ENCODE measurements at regions not wholly inside any gene's neighbourhood (a gene's known extent, or its start where the extent isn't known, plus 50 kb on each side); places are given as distances from the start of the nearest gene placed in this dataset.
"Not testable (repeated sequence)": the region's sequence is repeated elsewhere in the genome, so short reads cannot be mapped to it uniquely, and the experiment has no call there.

DNA sequence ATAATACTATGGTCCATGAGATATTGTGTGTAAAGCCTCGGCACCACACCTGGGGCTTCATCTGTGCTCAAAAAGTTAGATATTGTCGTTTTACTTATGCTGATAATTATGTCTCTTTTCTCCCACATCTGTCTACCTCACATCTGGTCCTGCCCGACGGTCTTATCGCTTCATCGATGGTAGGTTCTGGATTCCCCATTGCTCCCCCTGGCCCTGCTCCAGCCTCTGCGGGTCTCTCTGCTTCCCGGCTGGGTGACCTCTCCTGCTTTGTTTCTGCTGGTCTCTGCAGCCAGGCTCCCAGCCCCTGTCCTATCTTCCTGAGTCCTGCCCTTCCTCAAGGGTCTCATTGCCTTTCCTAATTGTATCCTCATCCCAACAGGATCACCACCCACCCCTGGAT is 294.2 kb downstream of the NDUFA10 start:
- no peaks in the 10 kb centered on the region for H4K20me1 ChIP-seq (replicated peaks; ENCODE audit: control insufficient read depth, extremely low read depth, insufficient read depth, low read length)
- no peak overlapping the region for H3K4me2 ChIP-seq (ENCODE audit: insufficient read depth, low read length)
- no peaks in the 10 kb centered on the region for H3K36me3 ChIP-seq (ENCODE audit: control insufficient read depth in 2 of 2, extremely low read depth in 1 of 2, insufficient read depth in 2 of 2, low read length in 2 of 2)
- no peaks in the 10 kb centered on the region for H3K9me1 ChIP-seq (replicated peaks; ENCODE audit: control insufficient read depth, extremely low read depth, insufficient read depth, low read length)
- no TSS peak for BruUV-seq (replicated peaks)
- H3K9me3 ChIP-seq (replicated peaks; ENCODE audit: control insufficient read depth, insufficient read depth, low read length), result no peaks in the 10 kb centered on the region
- CTCF ChIA-PET, result no interaction called here
- no peaks in the 10 kb centered on the region for H3K79me2 ChIP-seq (ENCODE audit: control insufficient read depth, insufficient read depth, low read length)
- dilution Hi-C loops (cut with MboI; ENCODE audit: extremely low pct_ligation_motif_present, low sequenced_read_pairs), result no loop called here
- intact Hi-C loops (cut with micrococcal nuclease), result no loop called here
- TF ChIP-seq JUN (IDR thresholded peaks at IDR 0.05; ENCODE audit: borderline replicate concordance, insufficient read depth, insufficient read length, low read depth) (no peak), EZH2 (IDR thresholded peaks at IDR 0.05; ENCODE audit: borderline replicate concordance, low read depth, low read length, severe bottlenecking) (no peak)
- TF ChIP-seq, protein P1, sequence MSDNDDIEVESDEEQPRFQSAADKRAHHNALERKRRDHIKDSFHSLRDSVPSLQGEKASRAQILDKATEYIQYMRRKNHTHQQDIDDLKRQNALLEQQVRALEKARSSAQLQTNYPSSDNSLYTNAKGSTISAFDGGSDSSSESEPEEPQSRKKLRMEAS (IDR thresholded peaks at IDR 0.05; ENCODE audit: insufficient read depth, insufficient read length), result no peak
- FAIRE-seq (no peak), DNase-seq (ENCODE audit: low read depth, low spot score) (no peak)
- no peak overlapping the region for H2AFZ ChIP-seq (ENCODE audit: low read depth, low read length)
- POLR2A ChIA-PET, result no interaction called here
- no peak overlapping the region for H3K27ac ChIP-seq (ENCODE audit: insufficient read depth, low read depth, low read length)
- no peak overlapping the region for H3K4me3 ChIP-seq (replicated peaks in 1 of 3; ENCODE audit: insufficient read depth in 1 of 3, low read depth in 1 of 3, low read length in 3 of 3)
- H3K4me1 ChIP-seq (ENCODE audit: control insufficient read depth, extremely low read depth, insufficient read depth, low read length), result no peaks in the 10 kb centered on the region
- H3K27me3 ChIP-seq (ENCODE audit: control insufficient read depth in 2 of 2, insufficient read depth in 2 of 2, low read length in 2 of 2), result no peaks in the 10 kb centered on the region
- H3K9ac ChIP-seq (replicated peaks; ENCODE audit: extremely low read depth, insufficient read depth, low read length), result no peak overlapping the region

GRCh38 chr2:239730567-239730882 is 294.6 kb downstream of the NDUFA10 start:
- BruUV-seq (replicated peaks); intact Hi-C loops (cut with micrococcal nuclease); FAIRE-seq; DNase-seq (ENCODE audit: low read depth, low spot score); H2AFZ ChIP-seq (ENCODE audit: low read depth, low read length); H3K79me2 ChIP-seq (ENCODE audit: control insufficient read depth, insufficient read depth, low read length); H3K9me3 ChIP-seq (replicated peaks; ENCODE audit: control insufficient read depth, insufficient read depth, low read length); POLR2A ChIA-PET; H3K9ac ChIP-seq (replicated peaks; ENCODE audit: extremely low read depth, insufficient read depth, low read length); H3K4me3 ChIP-seq (replicated peaks in 1 of 3; ENCODE audit: insufficient read depth in 1 of 3, low read depth in 1 of 3, low read length in 3 of 3); dilution Hi-C loops (cut with MboI; ENCODE audit: extremely low pct_ligation_motif_present, low sequenced_read_pairs); H3K27ac ChIP-seq (ENCODE audit: insufficient read depth, low read depth, low read length); H3K4me1 ChIP-seq (ENCODE audit: control insufficient read depth, extremely low read depth, insufficient read depth, low read length); H3K36me3 ChIP-seq (ENCODE audit: control insufficient read depth in 2 of 2, extremely low read depth in 1 of 2, insufficient read depth in 2 of 2, low read length in 2 of 2); H3K4me2 ChIP-seq (ENCODE audit: insufficient read depth, low read length); H4K20me1 ChIP-seq (replicated peaks; ENCODE audit: control insufficient read depth, extremely low read depth, insufficient read depth, low read length); H3K9me1 ChIP-seq (replicated peaks; ENCODE audit: control insufficient read depth, extremely low read depth, insufficient read depth, low read length); CTCF ChIA-PET; H3K27me3 ChIP-seq (ENCODE audit: control insufficient read depth in 2 of 2, insufficient read depth in 2 of 2, low read length in 2 of 2): not testable (repeated sequence)
